Femur (tissue), 1 donor: ENCODE measurements at regions not wholly inside any gene's neighbourhood (a gene's known extent, or its start where the extent isn't known, plus 50 kb on each side); places are given as distances from the start of the nearest gene placed in this dataset.
"Not testable (repeated sequence)": the region's sequence is repeated elsewhere in the genome, so short reads cannot be mapped to it uniquely, and the experiment has no call there.

Experiments used
- DNase-seq: peaks from one replicate; pipeline ENCODE4 v3.0.0-alpha.2; 2017

- DNase-seq = not testable (repeated sequence)
Measured at GRCh38 chr6:85707515-85708145, 64.9 kb upstream of the SYNCRIP start.

DNA sequence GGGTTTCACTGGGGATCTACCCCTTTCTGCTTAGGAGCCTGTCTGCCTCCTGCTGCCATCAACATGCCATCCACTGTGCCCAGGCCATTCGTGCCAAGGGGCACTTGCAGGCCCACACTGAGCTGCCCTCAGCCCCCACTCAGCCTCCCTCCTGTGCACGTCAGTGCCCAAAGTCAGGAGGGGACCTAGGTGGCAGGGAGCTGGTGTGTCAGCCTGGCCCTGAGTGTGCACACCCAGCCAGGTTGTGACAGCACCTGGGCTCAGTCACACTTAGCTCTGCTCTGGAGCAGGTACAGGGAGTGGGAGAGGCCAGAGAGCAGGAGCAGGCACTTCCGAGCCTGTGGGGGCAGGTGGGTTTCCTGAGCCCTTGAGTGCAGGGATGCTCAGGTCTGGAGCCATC, 63.6 kb upstream of the SYNCRIP start:
- no peak for DNase-seq

GRCh38 chr6:85705220-85705619, 62.5 kb upstream of the SYNCRIP start:
- DNase-seq = no peak

DNA sequence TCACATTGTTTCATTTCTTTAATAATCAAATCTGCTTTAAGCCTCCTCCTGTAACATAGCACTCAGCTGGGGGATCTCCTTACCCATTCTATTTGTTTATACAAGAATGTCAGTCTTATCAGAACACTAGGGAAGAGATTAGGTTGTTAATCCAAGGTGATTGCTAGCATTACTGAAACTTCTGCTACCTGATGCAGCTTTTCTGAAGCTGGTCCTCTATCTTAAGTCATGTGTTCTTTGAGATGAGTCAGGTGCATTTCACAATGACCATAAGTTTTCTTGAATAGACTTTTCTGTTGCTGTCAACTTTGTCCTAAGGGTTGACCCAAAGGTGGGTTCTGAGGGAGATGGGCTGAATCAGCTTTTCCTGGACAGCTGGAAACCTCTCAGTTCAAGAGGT, 60.7 kb upstream of the SYNCRIP start:
- DNase-seq = no peak
